ENCODE measurements at regions not wholly inside any gene's neighbourhood (a gene's known extent, or its start where the extent isn't known, plus 50 kb on each side); places are given as distances from the start of the nearest gene placed in this dataset.

- DNase-seq (ENCODE audit: low read depth) (no peak), FAIRE-seq (no peak)
- Histone ChIP-seq H3K4me3 (ENCODE audit: low read depth, low read length) (no peak overlapping the region), H3K27me3 (ENCODE audit: control insufficient read depth, insufficient read depth, low read length) (no peaks in the 10 kb centered on the region), H3K36me3 (ENCODE audit: control insufficient read depth, insufficient read depth, low read length) (no peaks in the 10 kb centered on the region)
- TF ChIP-seq CTCF (IDR thresholded peaks at IDR 0.05; ENCODE audit: insufficient read depth, low read length, severe bottlenecking): no peak
Observed at GRCh38 chr4:135705343-135705742, 1503.8 kb upstream of the PABPC4L start.

- no peak for FAIRE-seq
- H3K36me3 ChIP-seq (ENCODE audit: control insufficient read depth, insufficient read depth, low read length): no peaks in the 10 kb centered on the region
- DNase-seq (ENCODE audit: low read depth): no peak
- no peak for TF ChIP-seq CTCF (IDR thresholded peaks at IDR 0.05; ENCODE audit: insufficient read depth, low read length, severe bottlenecking)
- H3K4me3 ChIP-seq (ENCODE audit: low read depth, low read length): no peak overlapping the region
- H3K27me3 ChIP-seq (ENCODE audit: control insufficient read depth, insufficient read depth, low read length): no peaks in the 10 kb centered on the region
Observed at GRCh38 chr4:135694066-135694465, 1492.5 kb upstream of the PABPC4L start.

- TF ChIP-seq CTCF (IDR thresholded peaks at IDR 0.05; ENCODE audit: insufficient read depth, low read length, severe bottlenecking): no peak
- Histone ChIP-seq H3K27me3 (ENCODE audit: control insufficient read depth, insufficient read depth, low read length) (no peaks in the 10 kb centered on the region), H3K36me3 (ENCODE audit: control insufficient read depth, insufficient read depth, low read length) (no peaks in the 10 kb centered on the region), H3K4me3 (ENCODE audit: low read depth, low read length) (no peak overlapping the region)
- DNase-seq (ENCODE audit: low read depth) (no peak), FAIRE-seq (no peak)
Observed at GRCh38 chr4:135684001-135684400, 1482.4 kb upstream of the PABPC4L start.

- no peak for DNase-seq (ENCODE audit: low read depth)
- FAIRE-seq: no peak
Observed at GRCh38 chr4:135672202-135672601, 1470.6 kb upstream of the PABPC4L start.

GRCh38 chr4:135670548-135670947, 1469.0 kb upstream of the PABPC4L start:
- Histone ChIP-seq H3K27me3 (ENCODE audit: control insufficient read depth, insufficient read depth, low read length) (no peaks in the 10 kb centered on the region), H3K4me3 (ENCODE audit: low read depth, low read length) (no peak overlapping the region), H3K36me3 (ENCODE audit: control insufficient read depth, insufficient read depth, low read length) (no peaks in the 10 kb centered on the region)
- DNase-seq (ENCODE audit: low read depth): no peak
- no peak for TF ChIP-seq CTCF (IDR thresholded peaks at IDR 0.05; ENCODE audit: insufficient read depth, low read length, severe bottlenecking)
- FAIRE-seq: no peak

More at GRCh38 chr4:135672202-135672601, 1470.6 kb upstream of the PABPC4L start:
- Histone ChIP-seq H3K27me3 (ENCODE audit: control insufficient read depth, insufficient read depth, low read length) (no peaks in the 10 kb centered on the region), H3K36me3 (ENCODE audit: control insufficient read depth, insufficient read depth, low read length) (no peaks in the 10 kb centered on the region), H3K4me3 (ENCODE audit: low read depth, low read length) (no peak overlapping the region)
- no peak for TF ChIP-seq CTCF (IDR thresholded peaks at IDR 0.05; ENCODE audit: insufficient read depth, low read length, severe bottlenecking)
